ENCODE measurements at regions not wholly inside any gene's neighbourhood (a gene's known extent, or its start where the extent isn't known, plus 50 kb on each side); places are given as distances from the start of the nearest gene placed in this dataset.

GRCh38 chr5:117652036-117652957 is 1077.7 kb upstream of the SEMA6A start:
- TF ChIP-seq CTCF (IDR thresholded peaks at IDR 0.05) (no peak), POLR2A (IDR thresholded peaks at IDR 0.05) (no peak)
